ENCODE measurements at regions not wholly inside any gene's neighbourhood (a gene's known extent, or its start where the extent isn't known, plus 50 kb on each side); places are given as distances from the start of the nearest gene placed in this dataset.
A peak's percentile ranks its signal among the peaks of the same experiment; 100 is the strongest.

- TF ChIP-seq CTCF (conservative IDR thresholded peaks at IDR 0.05; ENCODE audit: low read depth in 2 of 2), result no peak
- TF ChIP-seq ZNF331 (CRISPR knock-in tag; IDR thresholded peaks at IDR 0.05; ENCODE audit: low read depth), result no peak
- TF ChIP-seq EZH2phosphoT487 (IDR thresholded peaks at IDR 0.05; ENCODE audit: unreplicated experiment), result no peak
- no peak for TF ChIP-seq CREB1 (CRISPR knock-in tag; IDR thresholded peaks at IDR 0.05; ENCODE audit: low read depth)
- no peak for TF ChIP-seq ZNF114 (CRISPR knock-in tag; IDR thresholded peaks at IDR 0.05)
- no peak for TF ChIP-seq ETS1 (IDR thresholded peaks at IDR 0.05)
- no peak for TF ChIP-seq POLR2AphosphoS5 (IDR thresholded peaks at IDR 0.05; ENCODE audit: low read depth)
- TF ChIP-seq STAT1 (IDR thresholded peaks at IDR 0.05; ENCODE audit: unreplicated experiment), result no peak
- no peak for TF ChIP-seq EZH2 (IDR thresholded peaks at IDR 0.05; ENCODE audit: low read depth, unreplicated experiment)
- TF ChIP-seq NANOG (IDR thresholded peaks at IDR 0.05; ENCODE audit: borderline replicate concordance), result no peak
Measured at GRCh38 chr2:150578481-150578880, 91.0 kb upstream of the RND3 start (continued).

GRCh38 chr2:150575861-150576260, 88.4 kb upstream of the RND3 start:
- H3K79me2 ChIP-seq (replicated peaks; ENCODE audit: insufficient read depth), result no peaks in the 10 kb centered on the region
- no peak overlapping the region for H2AFZ ChIP-seq
- Mint-ChIP-seq H3K4me1 (no peaks in the 10 kb centered on the region), H3K4me3 (no peak overlapping the region), H3K27me3 (ENCODE audit: insufficient read depth, low read depth, poor library complexity) (peaks cover 1% of the 10 kb centered on the region), H3K36me3 (ENCODE audit: low read depth) (peaks cover 25% of the 10 kb centered on the region), H3K9me3 (peaks cover 37% of the 10 kb centered on the region), H3K27ac (no peak overlapping the region)
- H3K27ac ChIP-seq (ENCODE audit: low read depth), result no peak overlapping the region
- H3K27me3 ChIP-seq (ENCODE audit: insufficient read depth), result no peaks in the 10 kb centered on the region
- DNase-seq (ENCODE audit: low spot score), result no peak
- H3K36me3 ChIP-seq (ENCODE audit: insufficient read depth), result peaks cover 7% of the 10 kb centered on the region; the same call in 1 of the 2 replicates
- no peak overlapping the region for H3K4me3 ChIP-seq
- no peaks in the 10 kb centered on the region for H4K20me1 ChIP-seq (replicated peaks; ENCODE audit: insufficient read depth)
- no peaks in the 10 kb centered on the region for H3F3A ChIP-seq (replicated peaks; ENCODE audit: low read depth)
- H3K9me2 ChIP-seq (ENCODE audit: insufficient read depth), result peaks cover 8% of the 10 kb centered on the region; the same call in 1 of the 2 replicates
- no peak overlapping the region for H3K4me2 ChIP-seq
- no peak for ATAC-seq
- TF ChIP-seq CREB1 (CRISPR knock-in tag; IDR thresholded peaks at IDR 0.05; ENCODE audit: low read depth) (no peak), ETS1 (IDR thresholded peaks at IDR 0.05) (no peak)
- H3K4me1 ChIP-seq (ENCODE audit: insufficient read depth), result no peaks in the 10 kb centered on the region

- no peaks in the 10 kb centered on the region for H3K27me3 ChIP-seq (ENCODE audit: insufficient read depth)
- DNase-seq (ENCODE audit: low spot score), result no peak
- Mint-ChIP-seq H3K9me3 (peaks cover 13% of the 10 kb centered on the region), H3K4me3 (no peak overlapping the region), H3K27ac (no peak overlapping the region), H3K27me3 (ENCODE audit: insufficient read depth, low read depth, poor library complexity) (peaks cover 1% of the 10 kb centered on the region), H3K4me1 (no peaks in the 10 kb centered on the region), H3K36me3 (ENCODE audit: low read depth) (peaks cover 7% of the 10 kb centered on the region)
- no peak overlapping the region for H3K4me2 ChIP-seq
- no peak overlapping the region for H3K27ac ChIP-seq (ENCODE audit: low read depth)
- no peaks in the 10 kb centered on the region for H3K4me1 ChIP-seq (ENCODE audit: insufficient read depth)
- no peak overlapping the region for H3K4me3 ChIP-seq
- H2AFZ ChIP-seq, result peak overlapping the region; percentile 16; the same call in 1 of the 2 replicates
- no peaks in the 10 kb centered on the region for H4K20me1 ChIP-seq (replicated peaks; ENCODE audit: insufficient read depth)
- H3K79me2 ChIP-seq (replicated peaks; ENCODE audit: insufficient read depth), result no peaks in the 10 kb centered on the region
- no peaks in the 10 kb centered on the region for H3K36me3 ChIP-seq (ENCODE audit: insufficient read depth)
- no peak for ATAC-seq
- H3F3A ChIP-seq (replicated peaks; ENCODE audit: low read depth), result no peaks in the 10 kb centered on the region
- H3K9me2 ChIP-seq (ENCODE audit: insufficient read depth), result peaks cover 8% of the 10 kb centered on the region; the same call in 1 of the 2 replicates
- TF ChIP-seq REST (IDR thresholded peaks at IDR 0.05; ENCODE audit: unreplicated experiment) (no peak), EZH2phosphoT487 (IDR thresholded peaks at IDR 0.05; ENCODE audit: unreplicated experiment) (no peak), ETS1 (IDR thresholded peaks at IDR 0.05) (no peak)
Measured at GRCh38 chr2:150572961-150573395, 85.5 kb upstream of the RND3 start.

Measured in GM23338 (cell line).